Type B pancreatic cell (in vitro differentiated cells): ENCODE measurements at regions not wholly inside any gene's neighbourhood (a gene's known extent, or its start where the extent isn't known, plus 50 kb on each side); places are given as distances from the start of the nearest gene placed in this dataset.

Experiments used
- DNase-seq: peaks from one replicate; pipeline ENCODE4 v3.0.0; 2021; ENCODE audit warnings: mixed read lengths; ENCODE audit not compliant: unreplicated experiment; ENCODE audit errors: extremely low spot score
- H3K27ac Mint-ChIP-seq: 2 replicates; pipeline ENCODE4 v1.8.0; 2021; ENCODE audit warnings: mild to moderate bottlenecking, mixed read lengths
- H3K27me3 Mint-ChIP-seq: 2 replicates; pipeline ENCODE4 v1.8.0; 2021; ENCODE audit warnings: mixed read lengths
- H3K36me3 Mint-ChIP-seq: 2 replicates; pipeline ENCODE4 v1.8.0; 2021; ENCODE audit warnings: mixed read lengths
- H3K4me1 Mint-ChIP-seq: one replicate; pipeline ENCODE4 v1.8.0; 2021; ENCODE audit warnings: mixed read lengths; ENCODE audit not compliant: unreplicated experiment
- H3K4me3 Mint-ChIP-seq: 2 replicates; pipeline ENCODE4 v1.8.0; 2021; ENCODE audit warnings: mild to moderate bottlenecking, mixed read lengths
- H3K9me3 Mint-ChIP-seq: 2 replicates; pipeline ENCODE4 v1.8.0; 2021; ENCODE audit warnings: mixed read lengths
- TF ChIP-seq, protein P1 (sequence below): fragments of 200-600 bp; sonication (generic); conservative IDR thresholded peaks from 2 replicates; pipeline ENCODE4 v1.5.0; 2021; ENCODE audit warnings: antibody characterized with exemption, mild to moderate bottlenecking

GRCh38 chr13:72397265-72397664 lies 330.2 kb downstream of the MZT1 start:
- no peak for DNase-seq
- H3K27me3 Mint-ChIP-seq, result peaks cover 8% of the 10 kb centered on the region
- no peaks in the 10 kb centered on the region for H3K36me3 Mint-ChIP-seq
- H3K27ac Mint-ChIP-seq, result no peak overlapping the region
- TF ChIP-seq, protein P1, sequence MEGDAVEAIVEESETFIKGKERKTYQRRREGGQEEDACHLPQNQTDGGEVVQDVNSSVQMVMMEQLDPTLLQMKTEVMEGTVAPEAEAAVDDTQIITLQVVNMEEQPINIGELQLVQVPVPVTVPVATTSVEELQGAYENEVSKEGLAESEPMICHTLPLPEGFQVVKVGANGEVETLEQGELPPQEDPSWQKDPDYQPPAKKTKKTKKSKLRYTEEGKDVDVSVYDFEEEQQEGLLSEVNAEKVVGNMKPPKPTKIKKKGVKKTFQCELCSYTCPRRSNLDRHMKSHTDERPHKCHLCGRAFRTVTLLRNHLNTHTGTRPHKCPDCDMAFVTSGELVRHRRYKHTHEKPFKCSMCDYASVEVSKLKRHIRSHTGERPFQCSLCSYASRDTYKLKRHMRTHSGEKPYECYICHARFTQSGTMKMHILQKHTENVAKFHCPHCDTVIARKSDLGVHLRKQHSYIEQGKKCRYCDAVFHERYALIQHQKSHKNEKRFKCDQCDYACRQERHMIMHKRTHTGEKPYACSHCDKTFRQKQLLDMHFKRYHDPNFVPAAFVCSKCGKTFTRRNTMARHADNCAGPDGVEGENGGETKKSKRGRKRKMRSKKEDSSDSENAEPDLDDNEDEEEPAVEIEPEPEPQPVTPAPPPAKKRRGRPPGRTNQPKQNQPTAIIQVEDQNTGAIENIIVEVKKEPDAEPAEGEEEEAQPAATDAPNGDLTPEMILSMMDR, result no peak
- H3K9me3 Mint-ChIP-seq, result no peaks in the 10 kb centered on the region
- H3K4me1 Mint-ChIP-seq, result no peaks in the 10 kb centered on the region
- H3K4me3 Mint-ChIP-seq, result no peak overlapping the region

- no peak for DNase-seq
- Mint-ChIP-seq H3K27ac (no peak overlapping the region), H3K36me3 (no peaks in the 10 kb centered on the region), H3K4me1 (no peaks in the 10 kb centered on the region), H3K27me3 (no peaks in the 10 kb centered on the region), H3K9me3 (no peaks in the 10 kb centered on the region), H3K4me3 (no peak overlapping the region)
- TF ChIP-seq, protein P1, result no peak
Measured at GRCh38 chr13:72390909-72391308, 336.5 kb downstream of the MZT1 start.

DNA sequence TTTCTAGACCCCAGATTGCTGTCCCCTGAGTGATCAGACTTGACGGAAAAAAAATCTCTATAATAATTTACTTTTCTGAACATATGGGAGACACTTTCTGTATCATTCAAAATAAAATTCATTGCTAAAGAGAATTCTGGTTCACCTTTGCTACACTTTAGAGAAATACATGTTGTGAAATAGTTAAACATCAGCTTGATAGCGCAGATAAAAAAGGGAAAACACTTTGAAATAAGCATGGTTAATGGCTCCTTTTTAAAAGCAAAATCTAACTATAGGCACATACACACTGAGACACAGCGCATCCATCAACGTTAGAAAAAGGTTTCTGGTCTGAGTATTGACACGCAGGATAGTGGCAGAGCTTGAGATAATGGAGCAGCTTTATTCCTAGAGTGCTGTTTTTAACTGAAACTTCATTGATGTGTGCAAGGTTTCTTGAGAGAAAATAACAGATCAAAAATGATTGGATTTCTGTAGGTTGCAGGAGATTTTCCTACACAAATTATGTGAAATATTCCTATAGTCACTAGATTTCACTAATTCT lies 341.2 kb downstream of the MZT1 start:
- Mint-ChIP-seq H3K4me3 (no peak overlapping the region), H3K4me1 (no peaks in the 10 kb centered on the region), H3K27me3 (no peaks in the 10 kb centered on the region), H3K27ac (no peak overlapping the region), H3K9me3 (no peaks in the 10 kb centered on the region), H3K36me3 (no peaks in the 10 kb centered on the region)
- no peak for DNase-seq
- TF ChIP-seq, protein P1, result no peak

DNA sequence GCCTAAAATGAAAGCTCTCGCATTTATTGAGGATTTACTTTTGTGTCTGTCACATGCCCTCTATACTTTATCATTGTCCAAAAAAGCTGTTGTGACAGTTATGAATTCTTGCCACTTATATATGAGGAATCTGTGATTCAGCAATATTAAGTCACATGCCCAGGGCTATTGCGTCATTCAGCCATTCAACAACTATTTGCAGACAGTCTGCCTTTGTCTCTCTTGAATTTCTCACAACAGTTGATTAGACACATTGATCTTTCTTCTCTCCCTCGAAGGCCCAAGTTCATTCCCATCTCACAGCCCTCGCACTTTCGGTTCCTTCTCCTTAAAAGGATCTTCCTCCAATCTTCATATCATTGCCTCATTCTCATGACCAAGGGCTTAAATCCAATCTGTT lies 342.6 kb downstream of the MZT1 start:
- no peak for DNase-seq
- H3K9me3 Mint-ChIP-seq, result no peaks in the 10 kb centered on the region
- no peaks in the 10 kb centered on the region for H3K27me3 Mint-ChIP-seq
- no peaks in the 10 kb centered on the region for H3K36me3 Mint-ChIP-seq
- no peak overlapping the region for H3K4me3 Mint-ChIP-seq
- TF ChIP-seq, protein P1, result no peak
- H3K27ac Mint-ChIP-seq, result peak overlapping the region; percentile 37
- no peaks in the 10 kb centered on the region for H3K4me1 Mint-ChIP-seq

DNA sequence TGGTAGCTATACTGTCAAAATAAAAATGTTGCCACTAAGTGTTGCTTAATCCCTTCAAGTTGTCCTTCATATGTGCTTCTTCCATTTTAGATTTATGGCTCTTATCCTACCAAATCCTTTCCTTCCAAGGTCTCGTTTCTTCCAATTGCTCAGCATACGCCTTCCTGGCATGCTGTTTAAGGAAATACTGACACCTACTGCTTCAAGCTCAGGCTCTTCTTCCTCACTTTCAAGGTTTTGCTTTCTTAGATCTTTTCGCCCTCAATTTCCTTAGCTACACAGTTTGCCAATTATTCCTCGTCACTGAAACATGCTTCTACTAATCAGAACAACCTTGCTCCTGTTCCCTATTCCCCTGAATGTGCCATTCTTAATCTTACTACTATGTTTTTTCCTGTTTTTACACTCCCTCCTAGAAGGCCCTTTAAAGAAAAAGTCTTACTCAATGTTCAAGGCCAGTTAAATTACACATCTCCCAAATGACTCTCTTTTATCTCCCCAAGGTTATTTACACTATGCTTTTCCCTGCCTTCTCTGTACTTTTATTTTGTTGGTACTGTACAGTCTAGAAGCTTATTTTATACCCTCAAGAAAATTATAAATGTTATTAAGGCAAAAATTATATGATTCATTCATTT lies 343.1 kb downstream of the MZT1 start:
- TF ChIP-seq, protein P1, result no peak
- H3K4me3 Mint-ChIP-seq, result no peak overlapping the region
- H3K27ac Mint-ChIP-seq, result peak overlapping the region; percentile 8
- no peaks in the 10 kb centered on the region for H3K9me3 Mint-ChIP-seq
- no peaks in the 10 kb centered on the region for H3K27me3 Mint-ChIP-seq
- DNase-seq, result no peak
- H3K36me3 Mint-ChIP-seq, result no peaks in the 10 kb centered on the region
- no peaks in the 10 kb centered on the region for H3K4me1 Mint-ChIP-seq
